C4-2B (cell line): ENCODE measurements at regions not wholly inside any gene's neighbourhood (a gene's known extent, or its start where the extent isn't known, plus 50 kb on each side); places are given as distances from the start of the nearest gene placed in this dataset.

Experiments
- H3K27ac ChIP-seq: fragments of 450-650 bp; 2 replicates; pipeline ENCODE4 v1.5.1; 2017
- ZFX ChIP-seq: fragments of 450-650 bp; IDR thresholded peaks from 2 replicates; pipeline ENCODE4 v1.6.1; 2017
- TF ChIP-seq, protein P1 (sequence below): fragments of 450-650 bp; conservative IDR thresholded peaks from 2 replicates; pipeline ENCODE4 v1.5.1; 2017; ENCODE audit warnings: mild to moderate bottlenecking

DNA sequence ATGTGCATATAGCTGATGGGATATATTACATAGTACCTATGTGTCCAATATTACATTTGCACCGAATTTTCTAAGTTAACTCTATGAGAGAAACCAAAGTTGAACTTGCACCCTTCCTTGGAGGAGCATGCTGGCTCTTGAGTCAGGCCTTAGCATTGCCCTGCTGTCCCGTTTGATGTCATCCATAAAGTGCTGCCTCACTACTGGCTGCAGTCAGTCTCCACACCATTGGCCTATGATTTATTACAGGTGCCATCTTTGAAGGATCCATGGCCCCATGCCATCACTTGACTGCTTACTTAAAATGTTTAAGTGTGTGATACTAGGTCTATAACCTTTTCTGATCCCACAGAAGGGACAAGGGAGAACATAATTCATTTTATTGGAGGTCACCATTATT lies 249.3 kb upstream of the RBBP8 start:
- H3K27ac ChIP-seq, result no peak overlapping the region
- no peak for TF ChIP-seq ZFX
- TF ChIP-seq, protein P1, sequence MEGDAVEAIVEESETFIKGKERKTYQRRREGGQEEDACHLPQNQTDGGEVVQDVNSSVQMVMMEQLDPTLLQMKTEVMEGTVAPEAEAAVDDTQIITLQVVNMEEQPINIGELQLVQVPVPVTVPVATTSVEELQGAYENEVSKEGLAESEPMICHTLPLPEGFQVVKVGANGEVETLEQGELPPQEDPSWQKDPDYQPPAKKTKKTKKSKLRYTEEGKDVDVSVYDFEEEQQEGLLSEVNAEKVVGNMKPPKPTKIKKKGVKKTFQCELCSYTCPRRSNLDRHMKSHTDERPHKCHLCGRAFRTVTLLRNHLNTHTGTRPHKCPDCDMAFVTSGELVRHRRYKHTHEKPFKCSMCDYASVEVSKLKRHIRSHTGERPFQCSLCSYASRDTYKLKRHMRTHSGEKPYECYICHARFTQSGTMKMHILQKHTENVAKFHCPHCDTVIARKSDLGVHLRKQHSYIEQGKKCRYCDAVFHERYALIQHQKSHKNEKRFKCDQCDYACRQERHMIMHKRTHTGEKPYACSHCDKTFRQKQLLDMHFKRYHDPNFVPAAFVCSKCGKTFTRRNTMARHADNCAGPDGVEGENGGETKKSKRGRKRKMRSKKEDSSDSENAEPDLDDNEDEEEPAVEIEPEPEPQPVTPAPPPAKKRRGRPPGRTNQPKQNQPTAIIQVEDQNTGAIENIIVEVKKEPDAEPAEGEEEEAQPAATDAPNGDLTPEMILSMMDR, result no peak

DNA sequence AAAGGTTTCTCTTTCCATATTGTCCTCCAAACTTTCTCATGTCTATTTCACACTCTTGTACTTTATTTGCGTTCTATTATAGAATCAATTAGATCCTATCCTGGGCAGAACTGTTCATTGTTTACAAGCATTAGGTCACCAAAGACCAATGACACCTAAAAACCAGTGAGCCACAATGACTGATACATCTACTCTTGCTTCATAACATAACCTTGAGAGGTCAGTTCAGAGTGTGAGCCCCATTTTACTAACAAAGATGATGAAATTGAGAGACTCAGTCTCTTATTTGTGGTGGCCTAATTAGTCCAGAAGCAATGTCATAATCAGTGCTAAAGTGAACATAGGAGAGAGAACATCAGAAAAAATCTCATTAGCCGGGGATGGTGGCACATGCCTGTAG lies 248.9 kb upstream of the RBBP8 start:
- no peak overlapping the region for H3K27ac ChIP-seq
- TF ChIP-seq, protein P1, result no peak
- no peak for TF ChIP-seq ZFX

DNA sequence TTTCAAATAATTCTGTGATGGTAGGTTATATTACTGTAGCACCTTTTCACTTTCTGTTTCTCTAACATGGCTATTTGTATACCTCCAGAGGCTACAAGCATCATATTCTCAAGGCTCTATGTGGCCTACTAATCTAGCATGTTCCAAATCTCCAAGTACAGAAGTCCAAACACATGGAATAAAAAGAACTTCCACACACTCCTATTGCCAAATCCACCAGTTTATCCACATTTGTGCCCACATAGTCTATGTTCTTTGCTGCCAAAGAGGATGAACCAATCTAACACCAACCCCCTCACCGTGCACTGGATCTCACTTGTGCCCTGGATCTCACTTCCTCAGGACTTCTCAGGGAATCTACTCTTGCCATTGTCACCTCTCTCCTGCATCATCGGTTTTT lies 247.3 kb upstream of the RBBP8 start:
- no peak overlapping the region for H3K27ac ChIP-seq
- TF ChIP-seq, protein P1, result no peak
- no peak for TF ChIP-seq ZFX

DNA sequence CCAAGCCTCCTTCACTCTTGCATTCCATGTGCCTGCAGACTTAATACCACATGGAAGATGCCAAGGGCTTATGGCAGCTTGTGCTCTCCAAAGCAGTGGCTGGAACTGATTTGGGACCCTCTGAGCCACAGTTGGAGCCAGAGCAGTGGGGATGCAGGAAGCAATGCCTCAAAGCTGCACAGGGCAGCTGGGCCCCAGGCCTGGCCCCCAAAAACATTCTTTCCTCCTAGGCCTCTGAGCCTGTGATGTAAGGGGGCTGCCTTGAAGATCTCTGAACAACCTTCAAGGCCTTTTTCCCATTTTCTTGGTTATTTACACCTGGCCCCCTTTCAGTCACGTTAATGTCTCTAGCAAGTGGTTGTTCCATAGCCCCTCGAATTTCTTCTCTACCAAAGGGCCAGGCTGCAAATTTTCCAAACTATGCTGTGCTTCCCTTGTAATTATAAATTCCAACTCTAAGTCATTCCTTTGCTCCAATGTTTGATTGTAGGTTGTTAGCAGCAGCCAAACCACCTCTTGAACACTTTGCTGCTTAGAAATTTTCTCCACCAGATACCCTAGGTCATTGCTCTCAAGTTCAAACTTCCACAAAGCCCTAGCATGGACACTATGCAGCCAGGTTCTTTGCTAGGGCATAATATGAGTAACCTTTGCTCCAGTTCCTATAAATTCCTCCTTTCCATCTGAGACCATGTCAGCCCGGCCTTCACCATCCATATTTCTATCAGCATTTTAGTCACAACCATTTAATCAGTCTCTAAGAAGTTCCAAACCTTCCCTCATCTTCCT lies 245.0 kb upstream of the RBBP8 start:
- no peak overlapping the region for H3K27ac ChIP-seq
- no peak for TF ChIP-seq ZFX
- TF ChIP-seq, protein P1, result no peak

DNA sequence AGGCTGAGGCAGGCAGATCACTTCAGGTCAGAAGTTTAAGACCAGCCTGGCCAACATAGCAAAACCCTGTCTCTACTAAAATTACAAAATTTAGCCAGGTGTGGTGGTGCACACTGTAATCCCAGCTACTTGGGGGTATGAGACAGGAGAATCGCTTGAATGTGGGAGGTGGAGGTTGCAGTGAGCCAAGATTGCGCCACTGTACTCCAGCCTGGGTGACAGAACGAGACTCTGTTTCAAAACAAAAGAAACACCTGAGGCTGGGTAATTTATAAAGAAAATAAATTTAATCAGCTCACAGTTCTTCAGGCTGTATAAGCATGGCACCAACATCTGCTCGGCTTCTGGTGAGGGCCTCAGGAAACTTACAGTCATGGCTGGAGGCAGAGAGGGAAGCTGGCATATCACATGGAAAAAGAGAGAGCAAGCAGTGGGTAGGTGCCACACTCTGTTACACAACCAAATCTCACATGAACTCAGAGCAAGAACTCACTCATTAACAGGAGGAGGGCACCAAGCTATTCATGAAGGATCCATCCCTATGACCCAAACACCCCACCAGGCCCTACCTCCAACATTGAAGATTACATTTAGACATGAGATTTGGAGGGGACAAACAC lies 244.1 kb upstream of the RBBP8 start:
- H3K27ac ChIP-seq, result no peak overlapping the region
- TF ChIP-seq, protein P1, result no peak
- TF ChIP-seq ZFX, result no peak

DNA sequence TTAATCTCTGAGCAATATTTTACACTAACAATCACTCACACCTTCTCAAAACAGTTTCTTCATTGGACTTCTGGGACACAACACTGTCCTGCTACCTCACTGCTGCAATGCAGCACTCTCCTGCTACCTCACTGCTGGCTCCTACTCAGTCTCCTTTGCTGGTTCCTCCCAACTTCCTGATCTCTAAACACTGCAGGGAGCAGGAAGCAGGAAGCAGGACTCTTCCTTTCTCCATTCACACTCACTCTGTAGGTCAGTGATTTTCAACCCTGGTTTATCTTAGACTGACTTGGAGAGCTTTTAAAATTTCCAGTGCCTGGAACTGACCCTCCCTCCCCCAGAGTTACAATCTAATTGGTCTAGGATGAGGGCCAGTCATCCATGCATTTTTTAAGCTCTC lies 243.4 kb upstream of the RBBP8 start:
- no peak overlapping the region for H3K27ac ChIP-seq
- TF ChIP-seq ZFX, result no peak

DNA sequence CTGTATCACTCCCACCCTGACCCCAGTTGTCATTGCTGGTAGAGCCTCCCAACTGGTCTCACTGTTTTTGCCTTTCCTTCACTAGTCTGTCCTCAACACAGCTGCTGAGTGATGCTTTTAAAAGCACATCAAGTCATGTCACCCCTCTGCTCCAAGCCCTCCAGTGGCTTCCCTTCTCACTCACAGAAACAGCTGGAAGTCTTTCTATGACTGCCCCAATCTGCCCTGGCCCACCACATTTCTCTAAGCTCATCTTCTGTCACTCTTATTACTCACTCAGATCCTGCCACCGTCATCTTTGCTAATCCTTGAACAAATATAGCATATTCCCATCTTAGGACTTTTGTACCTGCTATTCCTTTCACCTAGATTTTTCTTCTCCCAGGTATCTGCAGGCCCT lies 242.6 kb upstream of the RBBP8 start:
- no peak overlapping the region for H3K27ac ChIP-seq
- no peak for TF ChIP-seq ZFX
- TF ChIP-seq, protein P1, result no peak
